Activated T-cell treated with anti-CD3 and anti-CD28 coated beads for 4 hours (primary cell): ENCODE measurements at regions not wholly inside any gene's neighbourhood (a gene's known extent, or its start where the extent isn't known, plus 50 kb on each side); places are given as distances from the start of the nearest gene placed in this dataset.
"Not testable (repeated sequence)": the region's sequence is repeated elsewhere in the genome, so short reads cannot be mapped to it uniquely, and the experiment has no call there.

ENCODE experiments used
- DNase-seq: peaks from one replicate; pipeline ENCODE4 v3.0.0-alpha.2; 2020

- no peak for DNase-seq
These were observed 69.4 kb upstream of the LIPC start for GRCh38 chr15:58362262-58362922.

DNA sequence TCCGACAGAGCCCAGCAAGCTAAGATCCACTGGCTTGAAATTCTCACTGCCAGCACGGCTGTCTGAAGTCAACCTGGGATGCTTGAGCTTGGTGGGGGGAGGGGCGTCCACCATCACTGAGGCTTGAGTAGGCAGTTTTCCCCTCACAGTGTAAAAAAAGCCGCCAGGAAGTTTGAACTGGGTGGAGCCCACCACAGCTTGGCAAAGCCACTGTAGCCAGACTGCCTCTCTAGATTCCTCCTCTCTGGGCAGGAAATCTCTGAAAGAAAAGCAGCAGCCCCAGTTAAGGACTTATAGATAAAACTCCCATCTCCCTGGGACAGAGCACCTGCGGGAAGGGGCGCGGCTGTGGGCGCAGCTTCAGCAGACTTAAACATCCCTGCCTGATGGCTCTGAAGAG is 68.7 kb upstream of the LIPC start:
- DNase-seq: not testable (repeated sequence)

- not testable (repeated sequence) for DNase-seq
These were observed 68.1 kb upstream of the LIPC start for GRCh38 chr15:58363673-58364072.

DNA sequence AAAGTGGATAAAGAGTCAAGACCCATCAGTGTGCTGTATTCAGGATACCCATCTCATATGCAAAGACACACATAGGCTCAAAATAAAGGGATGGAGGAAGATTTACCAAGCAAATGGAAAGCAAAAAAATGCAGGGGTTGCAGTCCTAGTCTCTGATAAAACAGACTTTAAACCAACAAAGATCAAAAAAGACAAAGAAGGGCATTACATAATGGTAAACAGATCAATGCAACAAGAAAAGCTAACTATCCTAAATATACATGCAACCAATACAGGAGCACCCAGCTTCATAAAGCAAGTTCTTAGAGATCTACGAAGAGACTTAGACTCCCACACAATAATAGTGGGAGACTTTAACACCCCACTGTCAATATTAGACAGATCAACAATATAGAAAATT is 66.7 kb upstream of the LIPC start:
- not testable (repeated sequence) for DNase-seq

- no peak for DNase-seq
These were observed 62.5 kb upstream of the LIPC start for GRCh38 chr15:58369261-58369701.

DNA sequence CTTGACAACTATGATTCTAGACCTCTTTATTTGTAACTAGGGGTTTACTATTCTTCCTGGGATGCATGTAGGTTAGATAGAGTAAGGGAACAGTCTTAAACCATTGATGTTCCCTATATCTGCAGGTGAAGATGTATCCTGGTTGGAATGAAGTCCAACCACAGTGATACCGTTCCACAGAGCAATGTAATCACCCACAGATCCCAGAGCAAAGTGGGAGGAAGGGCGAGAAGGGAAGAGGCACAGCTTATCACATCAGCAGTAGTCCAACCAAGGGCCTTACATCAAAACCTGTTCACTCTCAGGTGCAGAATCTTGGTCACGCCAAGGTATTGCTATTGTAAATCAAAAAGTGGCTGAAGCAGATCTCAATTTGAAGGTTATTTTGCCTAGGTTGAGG is 61.8 kb upstream of the LIPC start:
- DNase-seq: no peak

- no peak for DNase-seq
These were observed 57.6 kb upstream of the LIPC start for GRCh38 chr15:58374147-58374546.

GRCh38 chr15:58377193-58377592 is 54.6 kb upstream of the LIPC start:
- DNase-seq: no peak

DNA sequence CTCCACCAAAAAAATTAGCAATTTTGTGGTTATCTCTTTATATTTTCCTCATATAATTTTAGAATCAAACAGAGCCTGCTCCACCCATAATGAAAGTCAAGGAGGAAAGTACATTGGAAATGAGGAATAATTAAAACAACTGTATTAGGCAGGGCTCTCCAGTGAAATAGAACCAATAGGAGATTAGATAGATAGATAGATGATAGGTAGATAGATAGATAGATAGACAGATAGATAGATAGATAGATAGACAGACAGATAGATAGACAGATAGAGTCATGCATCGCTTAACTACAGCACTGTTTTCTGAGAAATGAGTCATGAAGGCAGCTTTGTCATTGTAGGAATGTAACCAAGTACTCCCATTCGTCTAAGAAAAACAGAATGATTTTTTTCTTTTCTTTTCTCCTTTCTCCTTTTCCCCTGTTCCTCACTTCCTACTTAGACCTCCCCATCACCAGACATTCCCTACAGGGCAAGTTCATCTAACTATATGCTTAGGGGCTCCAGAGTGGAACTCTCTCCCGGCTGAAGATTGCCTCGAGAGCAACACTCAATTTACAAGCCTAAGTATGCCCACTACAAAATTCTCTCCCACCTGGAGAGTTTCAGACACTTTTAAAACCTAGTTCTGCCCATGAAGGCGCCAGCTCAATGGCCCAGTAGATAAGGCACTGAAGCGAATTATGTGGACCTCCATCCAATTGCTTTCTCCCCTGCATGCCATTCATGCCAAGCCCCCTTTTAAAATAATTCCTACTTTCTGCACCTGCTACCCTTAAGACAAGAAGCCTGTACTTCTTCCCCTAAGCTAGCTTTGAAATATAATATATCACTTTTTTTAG is 53.3 kb upstream of the LIPC start:
- DNase-seq: no peak

GRCh38 chr15:58379454-58379853 is 52.3 kb upstream of the LIPC start:
- not testable (repeated sequence) for DNase-seq

- DNase-seq: no peak
These were observed 51.4 kb upstream of the LIPC start for GRCh38 chr15:58380280-58380945.

- DNase-seq: no peak
These were observed 50.1 kb upstream of the LIPC start for GRCh38 chr15:58381697-58382096.
